ENCODE measurements at regions not wholly inside any gene's neighbourhood (a gene's known extent, or its start where the extent isn't known, plus 50 kb on each side); places are given as distances from the start of the nearest gene placed in this dataset.
A peak's percentile ranks its signal among the peaks of the same experiment; 100 is the strongest.

GRCh38 chr3:135755330-135756105 lies 210.0 kb upstream of the PPP2R3A start:
- no peak for DNase-seq

GRCh38 chr3:135756106-135756668 lies 209.3 kb upstream of the PPP2R3A start:
- DNase-seq: peak; percentile 3

DNA sequence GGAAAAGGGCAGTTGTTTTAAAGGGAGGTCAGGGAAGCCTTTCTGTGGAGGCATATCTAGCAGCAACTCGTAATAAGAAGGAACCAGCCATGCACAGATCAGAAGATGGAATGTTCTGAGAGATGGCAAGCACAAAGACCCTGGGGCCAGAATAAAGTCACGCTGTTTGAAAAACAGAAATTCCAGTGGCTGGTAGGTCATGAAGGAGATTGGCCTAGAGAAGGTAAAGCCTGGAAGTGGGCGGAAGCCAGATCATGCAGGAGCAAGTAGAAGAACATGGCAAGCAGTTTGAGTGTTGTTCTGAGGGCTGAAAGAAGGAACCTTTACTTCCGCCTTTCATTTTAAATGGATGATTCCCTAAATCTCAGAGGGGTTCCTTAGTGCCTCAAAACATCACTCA lies 208.1 kb upstream of the PPP2R3A start:
- DNase-seq: no peak

DNA sequence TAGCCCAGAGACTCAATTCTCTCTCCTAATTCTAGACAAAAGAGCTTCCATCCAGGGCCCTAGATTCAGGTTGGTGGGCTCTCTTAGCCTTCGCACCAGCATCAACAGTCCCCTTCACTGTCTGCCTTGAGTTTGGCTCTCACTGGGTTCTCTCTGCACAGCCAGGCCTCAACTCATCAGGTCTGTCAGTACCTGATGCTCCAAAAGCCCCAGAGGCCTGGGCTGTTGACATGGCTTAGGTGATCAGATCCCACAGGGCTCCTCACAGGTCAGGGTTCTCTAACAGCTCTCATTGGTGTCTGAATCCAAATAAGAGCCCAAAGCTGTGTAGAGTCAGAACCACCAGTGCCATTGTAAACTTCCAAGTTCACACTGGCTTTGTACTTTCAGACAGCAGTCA lies 206.6 kb upstream of the PPP2R3A start:
- no peak for DNase-seq

DNA sequence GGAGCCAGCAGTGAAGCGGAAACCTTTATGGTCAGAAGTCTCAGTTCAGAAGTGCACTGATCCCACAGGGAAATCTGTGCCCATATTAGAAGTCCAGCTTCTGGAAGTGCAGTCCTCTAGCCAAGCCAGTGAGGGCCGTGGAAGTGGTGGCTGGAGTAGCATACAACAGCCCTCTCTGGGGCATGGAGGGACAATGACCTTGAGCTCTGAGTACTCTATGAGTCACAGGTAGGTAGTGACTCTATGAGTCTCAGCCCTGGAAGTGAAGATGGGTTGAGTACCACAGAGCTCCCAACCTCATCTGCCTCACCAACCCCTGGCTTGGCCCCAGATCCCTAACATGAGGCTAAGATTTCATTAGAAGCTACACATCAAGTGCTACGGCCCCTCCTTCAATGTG lies 205.9 kb upstream of the PPP2R3A start:
- no peak for DNase-seq

DNA sequence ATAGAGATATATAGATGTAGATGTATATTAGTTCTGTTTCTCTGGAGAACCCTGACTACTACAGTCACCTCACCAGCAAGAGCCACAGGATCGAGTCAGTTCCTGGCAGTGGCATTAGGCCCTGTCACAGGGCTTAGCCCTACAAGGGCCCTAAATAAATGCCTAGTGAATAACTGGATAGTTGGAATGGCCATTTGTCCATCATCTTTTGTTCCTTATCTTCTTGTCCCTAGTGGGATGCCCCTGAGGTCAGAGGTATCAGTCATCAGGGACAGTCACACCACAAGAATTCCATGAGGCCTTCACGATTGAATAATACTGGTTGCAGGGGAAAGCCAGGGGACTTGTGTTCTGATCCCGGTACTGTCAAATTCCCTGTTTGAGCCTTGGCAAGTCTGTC lies 204.9 kb upstream of the PPP2R3A start:
- DNase-seq: no peak

DNA sequence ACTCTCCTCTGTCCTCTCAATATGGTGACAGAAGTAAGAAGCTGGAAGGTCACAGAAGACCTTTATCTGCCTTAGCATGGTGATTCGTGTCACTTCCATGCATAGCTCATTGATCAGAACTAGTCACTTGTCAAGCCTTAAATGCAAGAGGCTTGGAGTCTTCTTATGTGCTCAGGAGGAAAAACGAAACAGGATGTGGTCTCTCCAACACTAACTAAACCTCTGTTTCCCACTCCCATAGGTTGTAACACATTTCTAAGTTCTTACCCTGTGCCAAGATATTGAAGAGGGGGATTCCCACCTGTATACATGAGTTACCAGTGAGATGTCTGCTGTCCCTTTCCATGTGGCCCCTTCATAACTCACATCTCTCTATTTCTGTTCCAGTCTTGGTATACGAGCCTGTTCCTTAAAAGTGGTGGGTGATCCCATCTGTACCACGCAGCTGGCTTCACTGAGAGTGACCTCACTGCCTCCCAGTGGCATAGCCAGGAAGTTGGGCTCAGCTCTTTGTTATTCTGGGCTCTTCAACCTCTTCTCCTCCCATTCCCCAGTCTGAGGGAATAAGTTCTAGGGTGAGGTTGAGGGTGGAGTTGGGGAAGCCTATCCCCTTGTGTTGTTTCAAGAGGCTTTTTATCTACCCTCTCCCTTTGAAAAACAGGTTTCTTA lies 203.2 kb upstream of the PPP2R3A start:
- DNase-seq: no peak

GRCh38 chr3:135766115-135766514 lies 199.4 kb upstream of the PPP2R3A start:
- DNase-seq: no peak

DNA sequence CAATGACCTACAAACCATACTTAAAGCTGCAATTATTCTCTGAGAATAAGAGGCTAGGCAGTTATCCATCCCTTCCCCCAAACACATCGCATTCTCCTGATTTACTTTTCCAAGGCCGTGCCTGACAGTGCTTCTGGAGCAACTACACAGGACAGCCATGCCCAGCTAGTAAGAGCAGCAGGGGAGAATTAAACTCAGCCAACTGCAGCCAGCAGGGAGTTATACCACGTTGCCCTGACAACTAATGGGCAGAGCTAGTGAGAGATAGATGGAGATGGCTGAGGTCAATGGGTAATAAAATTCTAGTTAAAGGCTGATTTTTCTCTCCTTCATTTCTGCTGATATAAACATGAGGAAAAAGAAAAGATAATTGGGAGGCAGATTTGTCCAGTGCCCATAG lies 193.8 kb upstream of the PPP2R3A start:
- no peak for DNase-seq

- DNase-seq: no peak
These were observed 186.5 kb upstream of the PPP2R3A start for GRCh38 chr3:135779024-135779423.

- no peak for DNase-seq
These were observed 185.8 kb upstream of the PPP2R3A start for GRCh38 chr3:135779590-135780235.

DNA sequence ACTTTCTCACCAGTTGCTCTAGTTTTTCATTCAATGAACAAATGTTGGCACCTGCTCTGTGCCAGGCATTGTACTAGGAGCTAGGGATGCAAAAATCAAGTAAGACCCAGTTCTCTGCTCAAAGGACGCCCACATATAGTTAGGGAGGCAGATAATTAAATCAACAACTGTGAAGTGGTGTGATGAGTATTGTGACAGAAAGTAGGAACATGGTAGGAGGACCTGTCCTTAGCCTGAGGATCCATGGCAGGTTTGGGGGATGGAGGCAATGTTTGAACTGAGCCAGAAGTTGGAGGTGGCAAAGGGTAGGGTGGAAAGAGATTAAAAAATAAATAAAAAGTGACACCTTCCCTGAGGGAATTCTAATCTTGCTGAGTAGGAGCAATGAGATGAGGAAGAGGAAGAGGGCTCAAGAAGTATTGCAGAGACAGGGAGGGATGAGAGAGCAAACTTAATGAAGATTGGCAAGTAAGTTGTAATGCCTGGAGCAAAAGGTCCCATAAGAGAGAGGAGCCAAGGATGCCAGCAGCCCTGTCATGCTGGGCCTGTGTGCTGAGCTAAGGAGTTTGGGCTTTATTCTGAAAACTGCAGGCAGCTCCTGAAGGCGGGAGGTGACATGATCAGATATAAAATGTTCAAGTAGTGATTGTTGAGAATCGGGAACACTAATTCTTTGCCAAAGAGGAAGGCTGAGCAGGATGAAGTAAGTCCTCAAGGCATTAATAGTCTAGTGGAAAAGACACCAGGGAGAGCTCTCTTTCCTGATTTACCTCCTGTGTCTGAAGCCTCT lies 184.3 kb upstream of the PPP2R3A start:
- no peak for DNase-seq

DNA sequence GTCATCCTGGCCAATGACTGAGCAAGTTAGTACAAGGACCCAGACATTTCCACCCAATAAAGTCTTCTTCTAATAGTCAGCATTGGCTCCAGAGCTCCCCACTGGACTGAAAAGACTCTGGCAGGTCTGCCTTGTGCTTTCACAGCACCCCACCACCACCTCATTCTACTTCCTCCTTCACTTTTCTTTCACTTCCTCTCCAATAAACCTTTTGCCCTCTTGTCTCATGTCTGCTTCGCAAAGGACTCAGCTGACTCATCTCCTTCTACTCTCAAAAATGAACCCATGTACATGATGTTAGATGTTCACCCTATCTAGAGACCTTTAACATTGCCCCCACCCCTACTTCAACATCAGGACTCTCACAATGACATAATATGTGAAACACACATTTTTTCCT lies 181.0 kb upstream of the PPP2R3A start:
- no peak for DNase-seq

- no peak for DNase-seq
These were observed 177.4 kb upstream of the PPP2R3A start for GRCh38 chr3:135788146-135788545.

DNA sequence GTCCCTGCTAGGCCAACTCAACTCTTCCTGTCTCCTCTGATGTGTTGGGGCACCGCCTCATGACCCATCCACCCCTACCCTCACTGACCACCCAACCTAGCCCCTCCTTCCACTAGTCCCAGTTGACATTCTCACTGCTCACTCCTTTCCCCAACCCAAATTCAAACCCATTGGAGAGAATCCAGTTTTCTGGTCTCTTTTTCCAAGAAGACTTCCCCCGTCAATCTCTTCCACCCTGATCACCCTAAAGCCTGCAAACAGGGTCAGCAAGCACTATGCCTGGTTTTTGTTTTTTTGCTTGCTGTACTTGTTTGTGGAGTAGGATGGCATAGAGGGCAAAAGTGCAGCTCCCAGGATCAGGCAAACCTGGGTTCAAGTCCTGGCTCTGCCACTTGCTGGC lies 176.6 kb upstream of the PPP2R3A start:
- no peak for DNase-seq

GRCh38 chr3:135792174-135792573 lies 173.4 kb upstream of the PPP2R3A start:
- no peak for DNase-seq

DNA sequence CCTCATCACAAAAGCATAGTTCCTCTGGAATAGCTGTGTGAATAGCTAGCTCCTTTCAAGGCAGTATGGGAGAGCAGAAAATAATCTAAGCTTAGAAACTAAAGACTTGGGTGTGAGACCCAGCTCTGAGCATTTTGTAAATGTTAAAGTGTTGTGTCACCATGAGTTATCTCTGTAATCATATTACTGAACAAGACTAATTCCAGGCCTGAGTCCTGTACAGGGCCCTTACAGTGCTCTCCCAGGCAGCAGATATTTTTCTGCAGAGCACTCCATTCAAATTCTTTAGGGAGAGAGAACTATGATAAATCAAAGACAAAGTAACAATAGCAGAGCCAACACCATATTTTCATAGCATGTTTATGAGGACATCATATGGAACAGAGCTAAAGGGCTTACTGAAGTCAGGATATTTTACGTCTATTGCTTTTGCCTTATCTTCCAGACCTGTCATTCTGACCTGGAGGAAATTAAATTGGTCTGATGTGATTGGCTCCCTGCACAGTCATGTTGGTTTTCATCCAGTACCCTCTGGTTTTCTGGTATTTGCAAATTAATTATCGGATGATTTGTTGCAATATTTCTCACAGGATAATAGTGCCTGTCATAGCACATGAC lies 172.6 kb upstream of the PPP2R3A start:
- no peak for DNase-seq

DNA sequence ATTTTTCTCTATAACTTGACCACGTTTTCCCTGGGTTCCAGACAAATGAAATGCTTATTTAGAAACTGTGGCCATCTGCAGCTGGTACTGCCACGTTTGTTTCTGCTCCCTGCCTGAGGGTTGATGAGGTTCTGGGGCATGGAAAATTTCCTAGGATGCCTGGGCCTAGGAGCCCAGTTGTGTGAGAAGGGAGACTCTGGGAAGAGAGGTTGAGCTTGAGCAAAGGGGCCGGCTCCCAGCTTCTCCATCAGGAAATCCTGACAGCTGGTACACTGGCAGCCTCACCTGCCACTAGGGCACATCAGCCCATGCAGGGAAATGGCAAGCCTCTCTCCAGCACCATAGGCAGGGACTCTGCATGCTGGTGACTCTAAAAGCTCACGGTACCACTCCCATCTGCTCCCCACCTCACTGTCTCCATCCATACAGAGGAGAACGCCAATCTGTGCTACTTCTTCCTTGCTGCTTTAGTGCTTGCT lies 165.4 kb upstream of the PPP2R3A start:
- no peak for DNase-seq

DNA sequence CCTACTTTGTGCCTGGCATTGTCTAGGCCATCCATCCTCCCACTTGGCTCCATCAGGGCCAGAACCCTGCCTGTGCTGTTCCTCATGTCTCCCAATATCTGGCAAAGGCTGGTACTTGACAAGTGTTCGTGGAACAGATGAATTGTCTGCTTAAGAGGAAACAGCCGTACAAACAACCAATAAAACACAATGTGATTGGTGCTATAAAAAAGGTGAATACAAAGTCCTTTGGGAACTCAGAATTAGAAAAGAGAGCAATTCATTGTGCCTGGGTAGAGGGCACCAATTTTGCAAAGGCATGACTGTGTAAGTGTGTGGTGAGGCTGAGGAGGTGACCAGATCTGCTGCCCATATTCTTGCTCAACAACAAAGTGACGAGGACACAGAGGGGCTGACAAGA lies 164.5 kb upstream of the PPP2R3A start:
- DNase-seq: no peak

- no peak for DNase-seq
These were observed 163.4 kb upstream of the PPP2R3A start for GRCh38 chr3:135802171-135802570.

DNA sequence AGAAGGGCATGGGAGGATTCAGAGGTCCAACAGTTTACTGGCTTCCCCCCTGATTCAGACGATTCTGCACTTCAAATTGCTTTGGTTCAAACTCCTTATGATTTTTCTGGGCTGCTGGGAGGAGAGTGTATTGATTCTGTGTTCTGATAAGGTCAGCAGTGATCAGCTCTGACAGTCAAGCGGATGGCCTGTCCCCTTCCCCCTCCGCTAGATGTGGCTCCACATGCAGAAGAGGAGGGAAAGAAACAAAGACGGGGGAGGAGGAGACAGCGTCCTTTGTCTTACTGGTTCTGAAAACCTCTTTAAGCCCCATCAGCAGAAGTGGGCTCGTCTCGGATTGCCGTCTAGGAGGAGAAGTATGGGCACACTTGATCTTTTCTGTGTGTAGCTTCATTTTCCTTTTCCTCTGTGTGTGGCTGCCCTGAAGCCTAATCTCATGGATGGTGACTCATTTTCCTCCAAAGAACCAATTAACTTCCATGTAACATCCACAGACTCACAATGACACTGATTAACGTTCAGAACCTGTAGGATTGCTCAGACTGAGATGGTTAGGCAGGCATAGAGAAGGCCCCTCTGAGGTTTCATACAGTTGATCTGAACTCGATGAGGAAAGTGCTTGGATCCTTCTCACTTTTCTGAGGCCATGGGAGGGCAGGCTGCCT lies 162.4 kb upstream of the PPP2R3A start:
- DNase-seq: no peak

GRCh38 chr3:135805752-135806151 lies 159.8 kb upstream of the PPP2R3A start:
- no peak for DNase-seq

Data from NCI-H1694 treated with DMSO at 0.1 percent for 48 hours (cell line).